GM21390 (cell line): ENCODE measurements at regions not wholly inside any gene's neighbourhood (a gene's known extent, or its start where the extent isn't known, plus 50 kb on each side); places are given as distances from the start of the nearest gene placed in this dataset.
"Not testable (repeated sequence)": the region's sequence is repeated elsewhere in the genome, so short reads cannot be mapped to it uniquely, and the experiment has no call there.

ENCODE experiments used
- ATAC-seq: cut with Tn5 transposase; IDR thresholded peaks from one replicate; pipeline ENCODE4 v1.9.1; 2021; ENCODE audit not compliant: unreplicated experiment

DNA sequence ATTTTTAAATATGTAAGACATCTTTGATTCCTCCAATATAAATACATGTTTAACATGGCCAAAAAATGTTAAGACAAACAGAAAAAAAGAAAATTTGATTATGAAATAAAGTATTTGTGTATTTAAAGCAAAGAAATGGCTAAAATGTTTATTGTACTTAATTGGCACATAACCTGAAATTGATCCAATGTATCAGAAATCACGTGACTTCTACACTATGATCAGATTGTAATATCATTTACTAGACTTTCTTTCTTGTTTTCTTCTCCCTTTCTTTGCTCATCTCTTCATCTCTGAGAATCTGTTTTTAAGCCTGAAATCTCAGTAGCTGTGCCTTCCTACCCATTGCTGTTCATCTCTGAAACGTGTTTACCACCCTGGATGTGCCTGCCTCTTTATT is 420.3 kb downstream of the RSL24D1 start:
- ATAC-seq: no peak

DNA sequence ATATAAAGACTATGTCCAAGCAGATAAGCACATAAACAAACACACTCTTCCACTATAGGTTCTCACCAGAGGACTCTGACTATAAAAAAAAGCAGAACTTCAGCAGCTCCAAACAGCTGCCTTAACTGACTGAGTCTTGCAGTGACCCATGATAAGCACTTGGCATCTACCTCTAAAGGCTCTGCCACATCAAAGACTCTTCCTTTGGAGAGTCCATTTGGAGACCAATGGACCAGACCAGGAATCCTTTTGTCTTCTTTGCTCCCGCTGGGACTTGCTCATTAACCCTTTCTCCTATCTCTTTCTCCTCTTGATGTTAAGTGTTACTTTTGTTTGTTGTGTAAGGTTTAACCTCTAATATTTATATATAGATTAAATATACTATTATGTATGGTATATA is 424.1 kb downstream of the RSL24D1 start:
- ATAC-seq: no peak

DNA sequence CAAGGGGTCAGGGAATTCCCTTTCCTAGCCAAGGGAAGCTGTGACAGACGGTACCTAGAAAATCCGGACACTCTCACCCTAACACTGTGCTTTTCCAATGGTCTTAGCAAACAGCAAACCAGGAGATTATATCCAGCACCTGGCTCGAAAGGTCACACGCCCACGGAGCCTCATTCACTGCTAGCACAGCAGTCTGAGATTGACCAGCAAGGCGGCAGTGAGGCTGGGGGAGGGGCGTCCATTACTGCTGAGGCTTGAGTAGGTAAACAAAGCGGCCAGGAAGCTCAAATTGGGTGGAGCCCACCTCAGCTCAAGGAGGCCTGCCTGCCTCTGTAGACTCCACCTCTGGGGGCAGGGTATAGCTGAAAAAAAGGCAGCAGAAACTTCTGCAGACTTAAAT is 447.3 kb downstream of the RSL24D1 start:
- not testable (repeated sequence) for ATAC-seq

DNA sequence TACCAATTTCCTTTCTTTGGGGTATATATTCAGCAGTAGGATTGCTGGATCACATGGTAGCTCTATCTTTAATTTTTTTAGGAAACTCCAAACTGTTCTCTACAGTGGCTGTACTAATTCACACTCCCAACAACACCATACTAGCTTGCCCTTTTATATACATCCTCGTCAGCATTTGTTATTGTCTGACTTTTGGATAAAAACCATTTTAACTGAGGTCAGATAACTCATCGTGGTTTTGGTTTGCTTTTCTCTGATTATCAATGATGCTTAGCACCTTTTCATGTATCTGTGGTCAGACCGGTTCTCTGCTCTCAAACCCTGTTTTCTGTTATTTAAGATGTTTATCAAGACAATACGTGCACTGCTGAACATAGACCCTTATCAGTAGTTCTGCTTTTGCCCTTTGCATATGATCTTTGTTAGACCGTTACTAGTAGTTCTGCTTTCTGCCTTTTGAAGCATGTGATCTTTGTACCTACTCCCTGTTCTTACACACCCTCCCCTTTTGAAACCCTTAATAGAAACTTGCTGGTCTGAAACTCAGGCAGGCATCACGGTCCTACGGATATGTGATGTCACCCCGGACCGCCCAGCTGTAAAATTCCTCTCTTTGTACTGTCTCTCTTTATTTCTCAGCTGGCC is 474.3 kb downstream of the RSL24D1 start:
- ATAC-seq: no peak

DNA sequence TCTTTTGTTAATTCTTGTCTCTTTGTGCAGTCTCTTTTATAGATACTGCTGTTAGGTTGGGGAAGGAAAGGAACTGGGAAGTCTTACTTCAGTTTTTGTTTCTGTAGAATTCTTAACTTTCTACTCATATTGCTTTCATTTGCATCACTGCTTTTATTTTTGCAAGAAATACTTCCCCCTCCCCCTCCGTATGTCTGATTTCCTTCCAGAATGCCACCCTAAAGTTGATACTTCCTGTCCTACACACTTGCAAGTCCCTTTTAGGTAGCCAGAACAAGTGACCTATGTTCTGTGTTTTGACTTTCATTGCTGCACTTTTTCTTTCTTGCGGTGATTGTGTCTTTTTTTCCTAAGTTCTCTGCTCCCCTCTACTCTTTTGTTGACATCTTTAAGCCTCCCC is 477.4 kb downstream of the RSL24D1 start:
- no peak for ATAC-seq

DNA sequence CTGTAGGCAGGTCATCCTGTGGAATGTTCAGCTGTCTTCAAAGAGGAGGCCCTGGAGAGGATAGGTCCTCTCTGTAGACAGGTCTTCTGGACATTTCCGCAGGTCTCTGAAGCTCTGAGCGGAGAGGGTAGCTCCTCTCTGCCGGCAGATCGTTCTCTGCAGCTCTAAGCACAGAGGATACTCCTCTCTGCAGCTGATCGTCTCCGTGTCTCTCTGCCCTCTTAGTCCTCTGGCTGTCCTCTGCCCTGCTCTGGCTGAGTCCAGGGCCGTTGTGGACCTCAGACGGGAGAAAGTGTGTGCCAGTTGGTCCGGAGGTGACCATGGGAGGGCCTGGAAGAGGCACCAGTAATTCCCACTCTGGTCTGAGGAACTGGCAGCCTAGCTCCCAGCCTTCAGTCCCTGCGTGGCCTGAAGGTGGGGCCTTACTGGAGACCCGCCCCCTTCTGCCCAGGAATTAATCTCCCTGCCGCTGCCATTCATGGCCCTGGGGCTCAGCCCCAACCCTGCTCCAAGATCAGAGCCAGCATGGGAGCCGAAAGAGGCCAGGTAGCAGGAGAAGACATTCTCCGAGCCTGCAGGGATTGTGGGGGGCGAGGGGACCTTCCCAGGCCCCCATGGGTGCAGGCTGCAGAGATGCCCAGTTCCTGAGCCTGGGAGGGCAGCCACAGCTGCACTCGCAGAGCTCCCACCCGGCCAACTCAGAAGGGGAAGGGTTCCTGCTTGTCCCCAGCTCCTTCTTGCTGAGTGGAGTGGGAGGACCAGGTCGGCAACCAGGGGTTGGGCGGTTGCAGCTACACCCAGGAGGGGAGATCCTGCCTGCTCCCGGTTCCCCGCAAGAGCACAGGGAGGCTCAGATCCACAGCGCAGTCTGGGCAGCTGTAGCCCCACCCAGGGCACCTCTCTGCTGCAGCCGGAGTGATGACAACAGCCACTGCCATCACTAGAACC is 488.7 kb downstream of the RSL24D1 start:
- ATAC-seq: no peak

DNA sequence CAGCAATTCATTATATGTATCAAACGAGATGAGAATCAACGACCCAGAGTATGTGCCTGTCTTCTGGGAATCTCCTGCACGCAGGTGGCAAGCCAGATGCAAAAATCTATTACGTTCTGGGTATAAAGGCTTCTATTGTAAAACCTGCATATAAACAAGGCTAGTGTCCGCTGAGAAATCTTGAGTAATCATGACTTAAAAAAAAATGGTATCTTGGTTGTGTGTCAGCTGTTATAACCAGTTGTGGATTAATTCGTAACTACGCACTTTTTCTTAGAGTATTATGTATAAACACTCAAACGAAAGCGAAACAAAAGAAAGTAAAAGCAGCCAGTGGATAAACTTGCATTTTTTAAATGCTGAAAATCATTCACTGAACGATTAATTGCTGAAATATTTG is 509.1 kb downstream of the RSL24D1 start:
- ATAC-seq: no peak
